GM23338 (cell line): ENCODE measurements at regions not wholly inside any gene's neighbourhood (a gene's known extent, or its start where the extent isn't known, plus 50 kb on each side); places are given as distances from the start of the nearest gene placed in this dataset.
A peak's percentile ranks its signal among the peaks of the same experiment; 100 is the strongest.

Source experiments
- ATAC-seq: fragments of 200-7000 bp; cut with Tn5 transposase; 3 replicates; pipeline ENCODE4 v1.9.1; 2020
- DNase-seq: peaks from one replicate; pipeline ENCODE4 v3.0.0-alpha.2; 2015; ENCODE audit warnings: low spot score
- H2AFZ ChIP-seq: fragments of 200-600 bp; sonication (generic); 2 replicates; pipeline ENCODE4 v1.8.0; 2016; ENCODE audit warnings: antibody characterized with exemption, mild to moderate bottlenecking, moderate library complexity
- H3F3A ChIP-seq: fragments of 200-600 bp; sonication (generic); replicated peaks from 2 replicates; pipeline ENCODE4 v1.8.0; 2017; ENCODE audit warnings: antibody characterized with exemption, mixed run types, low read depth
- H3K27ac ChIP-seq: fragments of 200-600 bp; sonication (generic); 2 replicates; pipeline ENCODE4 v1.6.1; 2016; ENCODE audit warnings: low read depth
- H3K27me3 ChIP-seq: fragments of 200-600 bp; sonication (generic); 2 replicates; pipeline ENCODE4 v1.8.0; 2016; ENCODE audit warnings: mild to moderate bottlenecking, mixed run types, moderate library complexity; ENCODE audit not compliant: insufficient read depth
- H3K36me3 ChIP-seq: fragments of 200-600 bp; sonication (generic); 2 replicates; pipeline ENCODE4 v1.8.0; 2016; ENCODE audit warnings: mild to moderate bottlenecking; ENCODE audit not compliant: insufficient read depth
- H3K4me1 ChIP-seq: fragments of 200-600 bp; sonication (generic); 2 replicates; pipeline ENCODE4 v1.8.0; 2016; ENCODE audit warnings: mild to moderate bottlenecking, moderate library complexity; ENCODE audit not compliant: insufficient read depth
- H3K4me2 ChIP-seq: fragments of 200-600 bp; sonication (generic); 2 replicates; pipeline ENCODE4 v1.7.1; 2017; ENCODE audit warnings: mixed run types
- H3K4me3 ChIP-seq: fragments of 200-600 bp; sonication (generic); 2 replicates; pipeline ENCODE4 v1.6.1; 2016; ENCODE audit warnings: mixed run types
- H3K79me2 ChIP-seq: fragments of 200-600 bp; sonication (generic); replicated peaks from 2 replicates; pipeline ENCODE4 v1.8.0; 2017; ENCODE audit warnings: mild to moderate bottlenecking; ENCODE audit not compliant: insufficient read depth
- H3K9me2 ChIP-seq: fragments of 200-600 bp; sonication (generic); 2 replicates; pipeline ENCODE4 v1.8.0; 2017; ENCODE audit not compliant: insufficient read depth
- H4K20me1 ChIP-seq: fragments of 200-600 bp; sonication (generic); replicated peaks from 2 replicates; pipeline ENCODE4 v1.8.0; 2017; ENCODE audit warnings: mild to moderate bottlenecking; ENCODE audit not compliant: insufficient read depth
- H3K27ac Mint-ChIP-seq: 2 replicates; pipeline ENCODE4 v1.8.0; 2020; ENCODE audit warnings: inconsistent platforms, mild to moderate bottlenecking, moderate library complexity, mixed read lengths
- H3K27me3 Mint-ChIP-seq: 3 replicates; pipeline ENCODE4 v1.8.0; 2022; ENCODE audit warnings: low read depth, mild to moderate bottlenecking, moderate library complexity, mixed read lengths, inconsistent platforms; ENCODE audit not compliant: insufficient read depth, poor library complexity
- H3K36me3 Mint-ChIP-seq: 3 replicates; pipeline ENCODE4 v1.8.0; 2021; ENCODE audit warnings: low read depth, mild to moderate bottlenecking, inconsistent platforms, moderate library complexity, mixed read lengths
- H3K4me1 Mint-ChIP-seq: 3 replicates; pipeline ENCODE4 v1.8.0; 2020; ENCODE audit warnings: mild to moderate bottlenecking, inconsistent platforms, mixed read lengths
- H3K4me3 Mint-ChIP-seq: 3 replicates; pipeline ENCODE4 v1.8.0; 2021; ENCODE audit warnings: moderate library complexity, mild to moderate bottlenecking, inconsistent platforms, mixed read lengths
- H3K9me3 Mint-ChIP-seq: 3 replicates; pipeline ENCODE4 v1.8.0; 2020; ENCODE audit warnings: moderate library complexity, mild to moderate bottlenecking, inconsistent platforms, mixed read lengths
- CTCF ChIP-seq, 2 experiments: fragments of 200-600 bp in 1 of 2; sonication (generic) in 1 of 2; conservative IDR thresholded peaks; 2 replicates each; pipeline versions ENCODE4 v1.5.1 to v1.6.1; 2016 to 2017; ENCODE audit warnings: antibody characterized with exemption in 2 of 2, low read depth in 2 of 2, mild to moderate bottlenecking in 2 of 2, moderate library complexity in 1 of 2
- EZH2 ChIP-seq: fragments of 200-600 bp; sonication (generic); IDR thresholded peaks from one replicate; pipeline ENCODE4 v1.8.0; 2017; ENCODE audit warnings: antibody characterized with exemption, mild to moderate bottlenecking, low read depth; ENCODE audit not compliant: unreplicated experiment
- EZH2phosphoT487 ChIP-seq: fragments of 200-600 bp; sonication (generic); IDR thresholded peaks from one replicate; pipeline ENCODE4 v1.8.1; 2018; ENCODE audit warnings: antibody characterized with exemption; ENCODE audit not compliant: unreplicated experiment
- JUNB ChIP-seq: IDR thresholded peaks from one replicate; pipeline ENCODE4 v1.6.1; 2016; ENCODE audit warnings: antibody characterized with exemption; ENCODE audit not compliant: unreplicated experiment
- NANOG ChIP-seq: IDR thresholded peaks from 2 replicates; pipeline ENCODE4 v1.6.1; 2016; ENCODE audit warnings: antibody characterized with exemption, borderline replicate concordance
- POLR2AphosphoS5 ChIP-seq: IDR thresholded peaks from 2 replicates; pipeline ENCODE4 v1.6.1; 2016; ENCODE audit warnings: antibody characterized with exemption, low read depth
- REST ChIP-seq: IDR thresholded peaks from one replicate; pipeline ENCODE4 v1.6.1; 2018; ENCODE audit warnings: antibody characterized with exemption; ENCODE audit not compliant: unreplicated experiment
- ZNF114 ChIP-seq: fragments of 250-450 bp; sonication (Bioruptor Pico); IDR thresholded peaks from 2 replicates; pipeline ENCODE4 v1.5.0; 2020; ENCODE audit warnings: mild to moderate bottlenecking, moderate library complexity
- ZNF331 ChIP-seq: fragments of 250-450 bp; sonication (Bioruptor Pico); IDR thresholded peaks from 2 replicates; pipeline ENCODE4 v1.5.0; 2020; ENCODE audit warnings: low read depth, mild to moderate bottlenecking, moderate library complexity
- ZNF462 ChIP-seq: fragments of 250-450 bp; sonication (Bioruptor Pico); IDR thresholded peaks from 2 replicates; pipeline ENCODE4 v1.5.0; 2020; ENCODE audit warnings: mild to moderate bottlenecking, moderate library complexity

- no peaks in the 10 kb centered on the region for H3F3A ChIP-seq
- peaks cover 2% of the 10 kb centered on the region for H3K27me3 Mint-ChIP-seq
- no peak overlapping the region for H3K27ac Mint-ChIP-seq
- H3K36me3 ChIP-seq: no peaks in the 10 kb centered on the region
- no peak for TF ChIP-seq ZNF331
- TF ChIP-seq NANOG: no peak
- no peak for TF ChIP-seq JUNB
- no peak for TF ChIP-seq EZH2
- no peak overlapping the region for H3K4me3 Mint-ChIP-seq
- no peaks in the 10 kb centered on the region for H3K27me3 ChIP-seq
- H3K36me3 Mint-ChIP-seq: no peaks in the 10 kb centered on the region
- no peaks in the 10 kb centered on the region for H3K9me3 Mint-ChIP-seq
- no peak overlapping the region for H3K27ac ChIP-seq
- H2AFZ ChIP-seq: no peak overlapping the region
- peaks cover 3% of the 10 kb centered on the region; the same call in 1 of the 2 replicates for H3K4me1 ChIP-seq
- no peak overlapping the region for H3K4me3 ChIP-seq
- H3K9me2 ChIP-seq: no peaks in the 10 kb centered on the region
- no peak overlapping the region for H3K4me2 ChIP-seq
- H4K20me1 ChIP-seq: no peaks in the 10 kb centered on the region
- no peaks in the 10 kb centered on the region for H3K79me2 ChIP-seq
- ATAC-seq (no peak), DNase-seq (no peak)
- H3K4me1 Mint-ChIP-seq: peaks cover 11% of the 10 kb centered on the region; the same call in 2 of the 3 replicates
Measured at GRCh38 chr13:93080166-93080565, 146.4 kb upstream of the GPC6 start.

DNA sequence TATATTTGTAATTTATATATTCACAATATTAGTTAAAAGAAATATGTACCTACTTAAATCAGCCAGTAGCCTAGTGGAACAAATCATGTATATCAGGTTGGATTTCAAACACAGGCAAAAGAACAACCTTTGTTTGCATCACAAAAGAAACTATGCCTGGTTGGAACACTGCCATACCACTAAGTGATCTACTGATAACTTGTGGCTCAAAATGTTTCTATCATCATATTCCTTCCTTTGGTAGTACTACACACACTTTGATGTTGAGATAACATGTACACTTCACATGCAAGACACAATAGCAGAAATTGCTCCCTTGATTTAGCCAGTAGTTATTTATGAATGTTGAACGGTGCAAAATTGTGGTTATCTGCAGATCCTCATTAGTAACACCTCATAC lies 146.0 kb upstream of the GPC6 start:
- TF ChIP-seq NANOG (no peak), ZNF462 (CRISPR knock-in tag) (no peak), ZNF114 (CRISPR knock-in tag) (no peak), EZH2phosphoT487 (no peak), REST (no peak), ZNF331 (no peak), CTCF (conservative IDR thresholded peaks at IDR 0.05; ENCODE audit: low read depth in 2 of 2) (no peak), POLR2AphosphoS5 (no peak), EZH2 (no peak)
- Histone ChIP-seq H3K4me2 (no peak overlapping the region), H3K79me2 (no peaks in the 10 kb centered on the region), H3K4me3 (no peak overlapping the region), H3K9me2 (no peaks in the 10 kb centered on the region), H4K20me1 (no peaks in the 10 kb centered on the region), H3K4me1 (peaks cover 3% of the 10 kb centered on the region; the same call in 1 of the 2 replicates), H2AFZ (no peak overlapping the region), H3K27me3 (no peaks in the 10 kb centered on the region), H3F3A (no peaks in the 10 kb centered on the region), H3K36me3 (no peaks in the 10 kb centered on the region), H3K27ac (no peak overlapping the region)
- ATAC-seq (no peak), DNase-seq (peak; percentile 33)
- Mint-ChIP-seq H3K4me3 (no peak overlapping the region), H3K27me3 (peaks cover 2% of the 10 kb centered on the region), H3K36me3 (no peaks in the 10 kb centered on the region), H3K4me1 (peaks cover 11% of the 10 kb centered on the region; the same call in 2 of the 3 replicates), H3K27ac (no peak overlapping the region), H3K9me3 (no peaks in the 10 kb centered on the region; the same call in 2 of the 3 replicates)
